ENCODE measurements at regions not wholly inside any gene's neighbourhood (a gene's known extent, or its start where the extent isn't known, plus 50 kb on each side); places are given as distances from the start of the nearest gene placed in this dataset.

DNA sequence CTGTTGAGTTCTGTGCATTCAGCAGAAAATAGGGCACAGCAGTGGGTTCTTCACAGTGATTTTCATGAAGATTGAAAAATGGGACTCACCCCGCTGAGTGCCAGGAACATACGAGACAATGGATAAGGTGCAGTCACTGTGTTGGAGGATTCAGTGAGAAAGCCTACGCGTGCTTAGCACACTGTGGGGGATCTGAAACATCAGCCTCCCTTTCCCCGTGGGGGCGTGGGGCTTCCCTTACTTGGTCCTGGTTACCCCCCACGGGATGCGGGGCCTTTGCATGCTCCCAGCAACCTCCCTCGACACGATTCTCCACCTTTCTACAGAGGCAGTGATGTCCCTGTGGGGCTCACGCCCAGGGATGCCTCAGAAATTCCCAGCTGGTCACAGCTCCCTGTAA lies 252.2 kb upstream of the C1orf174 start:
- H3K4me1 ChIP-seq: no peaks in the 10 kb centered on the region
- no peak overlapping the region for H3K27ac ChIP-seq
- H3K4me3 ChIP-seq: no peak overlapping the region
- no peaks in the 10 kb centered on the region for H3K36me3 ChIP-seq
- no peak for DNase-seq (ENCODE audit: low spot score)
- no peak for TF ChIP-seq CTCF (IDR thresholded peaks at IDR 0.05)
- no peaks in the 10 kb centered on the region for H3K9me3 ChIP-seq
- no peaks in the 10 kb centered on the region for H3K27me3 ChIP-seq

DNA sequence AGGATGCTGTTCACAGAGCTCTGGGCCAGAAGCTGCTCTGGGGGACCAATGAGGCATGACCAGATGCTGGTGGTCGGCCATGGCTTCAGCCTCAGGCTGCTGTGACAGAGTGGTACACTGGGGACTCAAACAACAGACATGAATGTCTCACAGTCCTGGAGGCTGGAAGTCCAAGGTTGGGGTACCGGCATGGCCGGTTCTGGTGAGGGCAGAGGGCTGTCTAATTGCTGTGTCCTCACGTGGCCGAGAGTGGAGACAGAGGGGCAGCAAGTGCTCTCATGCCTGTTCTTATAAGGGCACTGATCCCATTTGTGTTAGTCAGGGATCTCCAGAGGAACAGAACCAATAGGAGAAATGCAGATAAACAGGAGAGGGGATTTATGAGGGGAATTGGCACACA lies 253.5 kb upstream of the C1orf174 start:
- no peaks in the 10 kb centered on the region for H3K4me1 ChIP-seq
- H3K27me3 ChIP-seq: no peaks in the 10 kb centered on the region
- no peak for TF ChIP-seq CTCF (IDR thresholded peaks at IDR 0.05)
- DNase-seq (ENCODE audit: low spot score): no peak
- H3K36me3 ChIP-seq: no peaks in the 10 kb centered on the region
- H3K4me3 ChIP-seq: no peak overlapping the region
- H3K9me3 ChIP-seq: no peaks in the 10 kb centered on the region
- no peak overlapping the region for H3K27ac ChIP-seq

- DNase-seq (ENCODE audit: low spot score): no peak
- H3K27me3 ChIP-seq: no peaks in the 10 kb centered on the region
- no peak for TF ChIP-seq CTCF (IDR thresholded peaks at IDR 0.05)
- H3K9me3 ChIP-seq: no peaks in the 10 kb centered on the region
- no peak overlapping the region for H3K4me3 ChIP-seq
- no peaks in the 10 kb centered on the region for H3K4me1 ChIP-seq
- H3K27ac ChIP-seq: no peak overlapping the region
- no peaks in the 10 kb centered on the region for H3K36me3 ChIP-seq
Observed at GRCh38 chr1:4156241-4156973, 256.3 kb upstream of the C1orf174 start.

DNA sequence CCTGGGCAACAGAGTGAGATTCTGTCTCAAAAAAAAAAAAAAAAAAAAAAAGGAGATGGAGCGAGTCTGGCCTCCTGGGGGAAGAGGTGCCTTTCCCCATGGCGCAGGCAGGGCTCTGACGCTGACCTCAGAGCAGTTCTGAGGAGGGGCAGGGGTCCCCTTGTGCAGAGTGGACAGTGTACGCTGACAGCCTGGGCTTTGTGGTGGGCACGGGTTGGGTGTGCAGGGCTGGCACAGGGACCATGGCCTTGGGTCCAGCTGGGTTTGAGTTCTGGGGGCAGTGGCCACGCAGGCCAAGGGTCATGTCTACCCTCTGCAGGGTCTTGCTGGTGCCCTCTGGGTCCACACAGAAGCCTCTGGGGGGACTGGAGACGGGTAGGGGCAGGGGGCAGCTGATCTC lies 260.1 kb upstream of the C1orf174 start:
- Histone ChIP-seq H3K27ac (no peak overlapping the region), H3K4me3 (no peak overlapping the region), H3K27me3 (no peaks in the 10 kb centered on the region), H3K4me1 (no peaks in the 10 kb centered on the region), H3K9me3 (no peaks in the 10 kb centered on the region), H3K36me3 (no peaks in the 10 kb centered on the region)
- DNase-seq (ENCODE audit: low spot score): no peak
- TF ChIP-seq CTCF (IDR thresholded peaks at IDR 0.05): no peak

GRCh38 chr1:4161366-4162006 lies 261.4 kb upstream of the C1orf174 start:
- no peak for DNase-seq (ENCODE audit: low spot score)
- no peak overlapping the region for H3K27ac ChIP-seq
- TF ChIP-seq CTCF (IDR thresholded peaks at IDR 0.05): no peak
- H3K4me1 ChIP-seq: no peaks in the 10 kb centered on the region
- H3K36me3 ChIP-seq: no peaks in the 10 kb centered on the region
- H3K9me3 ChIP-seq: no peaks in the 10 kb centered on the region
- no peak overlapping the region for H3K4me3 ChIP-seq
- H3K27me3 ChIP-seq: no peaks in the 10 kb centered on the region
